ENCODE measurements at regions not wholly inside any gene's neighbourhood (a gene's known extent, or its start where the extent isn't known, plus 50 kb on each side); places are given as distances from the start of the nearest gene placed in this dataset.

DNA sequence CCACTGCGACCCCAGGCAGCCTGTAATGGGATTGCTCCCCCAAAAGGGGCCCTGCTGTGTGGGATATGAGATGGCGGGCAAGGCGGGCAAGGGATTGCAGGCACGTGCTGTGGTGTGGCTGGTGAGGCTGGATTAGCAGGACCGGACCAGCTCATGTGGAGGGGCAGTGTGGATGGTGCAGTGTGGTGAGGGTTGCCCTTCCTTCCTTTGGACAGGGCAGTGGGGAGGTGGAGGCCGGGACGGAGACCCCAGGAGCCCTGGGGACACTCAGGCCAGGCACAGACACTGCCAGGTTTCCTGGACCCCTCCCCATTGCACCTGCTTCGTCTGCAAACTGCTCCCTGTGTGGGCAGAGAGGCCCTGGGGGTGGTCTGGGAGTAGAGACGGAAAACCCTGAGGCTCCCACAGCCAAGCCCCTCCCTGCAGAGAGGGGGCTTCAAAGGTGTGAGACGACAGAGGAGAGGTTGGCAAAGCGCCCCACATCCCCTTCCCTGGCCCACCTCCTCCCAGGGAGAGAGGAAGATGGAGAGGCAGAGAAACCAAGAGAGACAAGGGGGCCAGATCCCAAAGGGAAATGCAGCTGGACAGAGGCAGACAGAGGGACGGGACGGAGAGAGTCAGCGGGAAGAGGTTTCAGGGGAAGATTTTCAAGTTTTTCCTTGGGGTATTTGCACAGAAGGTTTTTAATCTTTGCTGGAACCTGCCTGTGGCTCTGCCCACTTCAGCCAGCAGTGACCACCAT is 89.2 kb downstream of the MICALL2 start:
- no peak for TF ChIP-seq POLR2A (IDR thresholded peaks at IDR 0.05)
- no peak for TF ChIP-seq EP300 (IDR thresholded peaks at IDR 0.05)
- TF ChIP-seq, protein P1, sequence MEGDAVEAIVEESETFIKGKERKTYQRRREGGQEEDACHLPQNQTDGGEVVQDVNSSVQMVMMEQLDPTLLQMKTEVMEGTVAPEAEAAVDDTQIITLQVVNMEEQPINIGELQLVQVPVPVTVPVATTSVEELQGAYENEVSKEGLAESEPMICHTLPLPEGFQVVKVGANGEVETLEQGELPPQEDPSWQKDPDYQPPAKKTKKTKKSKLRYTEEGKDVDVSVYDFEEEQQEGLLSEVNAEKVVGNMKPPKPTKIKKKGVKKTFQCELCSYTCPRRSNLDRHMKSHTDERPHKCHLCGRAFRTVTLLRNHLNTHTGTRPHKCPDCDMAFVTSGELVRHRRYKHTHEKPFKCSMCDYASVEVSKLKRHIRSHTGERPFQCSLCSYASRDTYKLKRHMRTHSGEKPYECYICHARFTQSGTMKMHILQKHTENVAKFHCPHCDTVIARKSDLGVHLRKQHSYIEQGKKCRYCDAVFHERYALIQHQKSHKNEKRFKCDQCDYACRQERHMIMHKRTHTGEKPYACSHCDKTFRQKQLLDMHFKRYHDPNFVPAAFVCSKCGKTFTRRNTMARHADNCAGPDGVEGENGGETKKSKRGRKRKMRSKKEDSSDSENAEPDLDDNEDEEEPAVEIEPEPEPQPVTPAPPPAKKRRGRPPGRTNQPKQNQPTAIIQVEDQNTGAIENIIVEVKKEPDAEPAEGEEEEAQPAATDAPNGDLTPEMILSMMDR (IDR thresholded peaks at IDR 0.05) = no peak
